ENCODE measurements at regions not wholly inside any gene's neighbourhood (a gene's known extent, or its start where the extent isn't known, plus 50 kb on each side); places are given as distances from the start of the nearest gene placed in this dataset.
A peak's percentile ranks its signal among the peaks of the same experiment; 100 is the strongest.
"Not testable (repeated sequence)": the region's sequence is repeated elsewhere in the genome, so short reads cannot be mapped to it uniquely, and the experiment has no call there.

- not testable (repeated sequence) for DNase-seq (ENCODE audit: low spot score)
Measured at GRCh38 chr10:109809954-109810353, 113.4 kb downstream of the XPNPEP1 start.

- not testable (repeated sequence) for DNase-seq (ENCODE audit: low spot score)
Measured at GRCh38 chr10:109801191-109801590, 122.1 kb downstream of the XPNPEP1 start.

- DNase-seq (ENCODE audit: low spot score): no peak
Measured at GRCh38 chr10:109790647-109791046, 132.7 kb downstream of the XPNPEP1 start.

- DNase-seq (ENCODE audit: low spot score): peak; percentile 10
Measured at GRCh38 chr10:109784236-109784635, 139.1 kb downstream of the XPNPEP1 start.

GRCh38 chr10:109783286-109783685 is 140.0 kb downstream of the XPNPEP1 start:
- no peak for DNase-seq (ENCODE audit: low spot score)

GRCh38 chr10:109780997-109781396 is 142.3 kb downstream of the XPNPEP1 start:
- no peak for DNase-seq (ENCODE audit: low spot score)

GRCh38 chr10:109778993-109779392 is 144.3 kb downstream of the XPNPEP1 start:
- no peak for DNase-seq (ENCODE audit: low spot score)

- DNase-seq (ENCODE audit: low spot score): no peak
Measured at GRCh38 chr10:109774121-109774440, 149.2 kb downstream of the XPNPEP1 start.

GRCh38 chr10:109773288-109774120 is 149.8 kb downstream of the XPNPEP1 start:
- peak; percentile 16 for DNase-seq (ENCODE audit: low spot score)

GRCh38 chr10:109770663-109771062 is 152.6 kb downstream of the XPNPEP1 start:
- DNase-seq (ENCODE audit: low spot score): no peak

- no peak for DNase-seq (ENCODE audit: low spot score)
Measured at GRCh38 chr10:109769966-109770365, 153.3 kb downstream of the XPNPEP1 start.

- no peak for DNase-seq (ENCODE audit: low spot score)
Measured at GRCh38 chr10:109765838-109766237, 157.5 kb downstream of the XPNPEP1 start.

- DNase-seq (ENCODE audit: low spot score): no peak
Measured at GRCh38 chr10:109762555-109762954, 160.8 kb downstream of the XPNPEP1 start.

GRCh38 chr10:109757670-109758069 is 165.6 kb downstream of the XPNPEP1 start:
- peak; percentile 13 for DNase-seq (ENCODE audit: low spot score)

GRCh38 chr10:109746861-109747260 is 176.4 kb downstream of the XPNPEP1 start:
- no peak for DNase-seq (ENCODE audit: low spot score)

GRCh38 chr10:109744020-109744419 is 179.3 kb downstream of the XPNPEP1 start:
- no peak for DNase-seq (ENCODE audit: low spot score)

- DNase-seq (ENCODE audit: low spot score): no peak
Measured at GRCh38 chr10:109743574-109743973, 179.7 kb downstream of the XPNPEP1 start.

- no peak for DNase-seq (ENCODE audit: low spot score)
Measured at GRCh38 chr10:109743146-109743545, 180.2 kb downstream of the XPNPEP1 start.

GRCh38 chr10:109741712-109742111 is 181.6 kb downstream of the XPNPEP1 start:
- no peak for DNase-seq (ENCODE audit: low spot score)

GRCh38 chr10:109740436-109740835 is 182.9 kb downstream of the XPNPEP1 start:
- DNase-seq (ENCODE audit: low spot score): peak; percentile 9

GRCh38 chr10:109737626-109738025 is 185.7 kb downstream of the XPNPEP1 start:
- no peak for DNase-seq (ENCODE audit: low spot score)

GRCh38 chr10:109737009-109737408 is 186.3 kb downstream of the XPNPEP1 start:
- DNase-seq (ENCODE audit: low spot score): no peak

GRCh38 chr10:109735776-109736175 is 187.5 kb downstream of the XPNPEP1 start:
- DNase-seq (ENCODE audit: low spot score): no peak

Data from kidney tubule cell (primary cell).